SKM-1 treated with dmso at 0.1 percent for 144 hours (cell line): ENCODE measurements at regions not wholly inside any gene's neighbourhood (a gene's known extent, or its start where the extent isn't known, plus 50 kb on each side); places are given as distances from the start of the nearest gene placed in this dataset.
"Not testable (repeated sequence)": the region's sequence is repeated elsewhere in the genome, so short reads cannot be mapped to it uniquely, and the experiment has no call there.

Experiments used
- DNase-seq: peaks from one replicate; lab custom pipeline; 2025; ENCODE audit not compliant: unreplicated experiment; lab: John Stamatoyannopoulos, UW

- DNase-seq, result no peak
Observed at GRCh38 chr6:14513496-14514393, 396.2 kb downstream of the CD83 start.

- DNase-seq, result no peak
Observed at GRCh38 chr6:14516956-14517355, 399.4 kb downstream of the CD83 start.

- no peak for DNase-seq
Observed at GRCh38 chr6:14517516-14518105, 400.0 kb downstream of the CD83 start.

DNA sequence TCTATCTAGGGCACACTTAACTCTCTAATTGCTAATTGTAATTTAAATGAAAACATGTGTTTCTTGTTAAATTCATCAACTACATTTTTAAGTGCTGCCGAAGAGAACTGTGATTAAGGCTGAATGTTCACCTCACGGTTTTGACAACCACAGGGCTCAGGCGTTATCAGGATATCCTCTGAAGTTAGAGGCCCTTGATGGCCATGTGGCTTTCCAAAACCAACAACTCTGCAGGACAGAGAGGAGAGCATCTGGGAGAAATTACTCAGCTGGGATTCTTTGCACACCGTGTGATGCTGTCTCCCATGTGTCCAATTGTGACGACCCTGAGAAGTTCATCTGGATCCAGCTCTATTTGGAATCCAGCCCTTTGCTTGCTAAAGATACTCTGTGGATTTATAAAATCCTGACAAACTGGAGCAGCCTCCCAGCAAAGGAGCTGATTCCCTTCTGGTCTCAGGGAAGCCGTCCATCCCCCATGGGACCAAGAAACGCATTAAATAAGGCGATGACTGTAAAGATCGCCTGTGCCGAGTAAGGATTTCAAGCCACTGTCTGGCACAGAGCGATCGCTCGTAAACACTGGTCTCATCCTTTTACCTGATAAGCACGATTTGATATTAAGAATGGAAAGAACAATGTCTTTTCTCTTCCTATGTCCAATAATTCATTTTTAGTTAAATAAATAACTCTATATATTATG is 401.1 kb downstream of the CD83 start:
- DNase-seq, result no peak

- no peak for DNase-seq
Observed at GRCh38 chr6:14520029-14520428, 402.5 kb downstream of the CD83 start.

DNA sequence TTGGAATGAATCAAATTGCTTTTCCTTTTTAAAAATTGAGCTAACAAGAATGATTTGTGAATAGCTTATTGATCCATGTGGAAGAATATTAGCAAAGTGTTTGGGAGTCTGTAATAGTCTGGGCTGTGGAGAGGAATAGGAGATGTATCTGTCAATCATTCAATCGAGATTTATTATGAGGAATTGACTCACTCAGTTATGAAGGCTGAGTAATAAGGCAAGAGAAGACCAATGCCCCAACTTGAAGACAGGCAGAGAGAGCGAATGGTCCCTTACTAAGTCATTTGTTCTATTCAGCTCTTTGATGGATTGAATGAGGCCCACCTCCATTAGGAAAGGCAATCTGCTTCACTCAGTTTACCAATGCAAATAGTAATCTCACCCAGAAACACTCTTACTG is 403.0 kb downstream of the CD83 start:
- DNase-seq, result no peak

DNA sequence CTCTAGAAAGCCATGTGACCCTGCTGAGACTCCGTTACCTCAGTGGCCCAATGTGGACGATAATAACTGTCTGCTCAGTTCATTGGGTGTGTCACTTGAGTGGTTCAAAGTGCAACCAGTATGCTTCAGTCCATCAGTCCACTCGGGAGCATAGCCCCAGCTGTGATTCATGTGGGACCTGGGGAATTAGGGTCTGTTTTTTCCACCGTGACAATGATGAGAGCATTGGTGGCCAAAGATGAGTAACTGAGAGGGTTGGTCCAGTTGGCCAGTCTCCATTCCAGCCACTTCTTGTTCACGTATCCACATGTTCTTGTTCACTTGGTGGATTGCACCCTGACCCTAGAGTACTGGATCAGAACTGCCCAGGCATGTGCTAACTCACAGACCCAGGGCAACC is 403.6 kb downstream of the CD83 start:
- no peak for DNase-seq

- not testable (repeated sequence) for DNase-seq
Observed at GRCh38 chr6:14521861-14522260, 404.3 kb downstream of the CD83 start.

DNA sequence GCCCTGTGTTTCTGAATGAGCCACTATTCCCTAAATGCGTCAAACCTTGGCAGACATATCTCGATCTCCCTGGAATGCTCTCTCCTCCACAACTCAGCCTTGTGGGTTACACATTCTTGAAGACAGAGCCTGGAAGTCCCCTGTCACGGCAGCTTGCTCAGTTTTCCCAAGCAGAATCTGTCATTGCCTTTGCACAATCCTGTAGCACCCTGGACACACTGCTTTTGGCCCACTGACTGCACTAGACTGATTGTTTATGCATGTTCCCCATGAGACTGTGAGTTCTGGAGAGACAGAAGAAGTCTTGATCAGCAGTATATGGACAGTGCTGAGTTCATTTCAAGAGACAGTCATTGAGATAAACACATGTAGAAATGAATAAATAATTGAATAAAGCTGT is 406.7 kb downstream of the CD83 start:
- DNase-seq, result no peak

GRCh38 chr6:14530385-14530784 is 412.8 kb downstream of the CD83 start:
- no peak for DNase-seq

DNA sequence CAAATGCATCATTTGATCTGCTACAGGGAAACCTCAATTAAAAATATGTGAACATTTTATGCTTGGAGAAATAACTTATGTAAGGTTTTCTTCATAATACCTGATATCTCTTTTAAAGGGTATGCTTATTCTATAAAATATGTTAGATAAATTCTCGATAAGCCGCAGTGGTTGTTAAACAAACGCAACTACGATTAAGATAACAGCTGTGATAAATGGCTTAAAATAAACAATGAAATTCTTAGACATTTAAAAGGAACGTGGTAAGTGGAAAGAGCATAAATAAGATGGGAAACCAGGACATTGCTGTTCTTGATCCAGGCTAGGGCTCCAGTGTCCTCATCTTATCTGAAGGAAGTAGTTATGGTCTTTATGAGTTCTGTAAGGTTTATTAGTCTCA is 415.9 kb downstream of the CD83 start:
- no peak for DNase-seq

DNA sequence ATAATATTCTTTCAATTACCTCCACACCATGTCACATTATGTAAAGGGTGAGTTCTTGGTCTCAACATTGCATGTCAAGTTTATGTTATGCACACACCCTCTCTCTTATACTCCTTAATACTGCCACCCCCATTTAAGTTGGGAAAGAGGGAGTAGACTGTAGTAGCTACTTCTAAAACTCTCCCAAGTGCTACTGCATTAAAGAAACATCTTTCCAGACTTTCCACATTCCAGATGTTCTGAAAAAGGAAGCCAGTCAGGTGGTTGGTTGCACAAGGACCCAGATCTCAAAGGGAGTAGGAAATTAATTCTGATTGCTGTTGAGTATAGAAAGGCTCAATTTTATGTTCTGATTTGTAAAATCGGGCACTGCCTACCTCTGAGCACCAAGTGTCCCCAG is 419.5 kb downstream of the CD83 start:
- DNase-seq, result no peak

GRCh38 chr6:14540276-14540675 is 422.7 kb downstream of the CD83 start:
- DNase-seq, result no peak

GRCh38 chr6:14540810-14541540 is 423.4 kb downstream of the CD83 start:
- DNase-seq, result no peak

DNA sequence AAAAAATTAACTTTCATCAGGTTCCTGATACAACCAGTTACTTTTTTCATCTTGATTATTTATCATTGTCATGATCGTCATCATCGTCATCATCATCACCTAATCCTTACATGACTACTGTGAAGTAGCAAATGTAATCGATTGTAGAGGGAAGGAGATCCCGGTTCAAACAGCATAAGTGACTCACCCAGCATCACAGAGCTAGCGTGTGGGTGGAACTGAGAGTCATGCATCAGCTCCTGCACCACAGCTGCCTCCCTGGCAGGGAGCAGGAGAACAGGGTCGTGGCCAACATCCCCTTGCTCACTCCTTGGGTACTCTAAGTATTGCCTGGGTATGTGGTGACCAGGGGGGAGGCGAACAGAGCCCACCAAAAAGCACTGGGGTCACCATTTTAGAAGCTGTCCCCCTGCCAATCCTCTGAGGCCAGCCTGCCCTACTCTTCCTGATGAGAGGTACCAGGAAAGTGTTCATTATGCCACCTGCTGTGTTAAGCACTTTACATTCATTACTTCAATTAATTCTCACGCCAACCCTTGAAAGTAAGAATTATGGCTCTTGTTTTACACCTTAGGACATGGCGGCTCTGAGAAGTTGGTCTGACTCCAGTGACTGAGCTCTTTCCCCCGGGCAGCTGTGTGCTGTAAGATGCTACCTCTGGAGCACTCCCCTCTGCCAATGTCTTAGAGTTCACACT is 425.2 kb downstream of the CD83 start:
- no peak for DNase-seq

- DNase-seq, result no peak
Observed at GRCh38 chr6:14543971-14544585, 426.5 kb downstream of the CD83 start.

DNA sequence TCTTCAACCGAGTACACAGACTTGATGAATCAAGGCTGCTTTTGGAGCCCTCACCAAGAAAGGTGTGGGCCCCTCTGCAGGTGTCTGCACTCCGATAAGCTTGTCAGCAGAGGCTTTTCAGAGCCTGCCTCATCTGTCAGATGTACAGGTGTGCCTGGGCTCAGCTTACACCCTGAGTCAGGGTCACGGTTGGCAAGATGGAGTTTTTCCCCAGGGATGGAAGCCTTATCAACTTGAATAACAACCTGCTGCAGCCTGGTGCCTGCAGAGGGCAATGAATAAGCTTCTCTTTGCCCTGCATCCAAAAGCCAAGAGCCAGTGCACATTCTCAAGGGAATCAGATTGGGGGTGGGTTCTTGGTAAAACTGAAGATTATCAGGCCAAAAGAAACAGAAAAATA is 427.1 kb downstream of the CD83 start:
- no peak for DNase-seq

GRCh38 chr6:14545496-14545895 is 427.9 kb downstream of the CD83 start:
- DNase-seq, result no peak

DNA sequence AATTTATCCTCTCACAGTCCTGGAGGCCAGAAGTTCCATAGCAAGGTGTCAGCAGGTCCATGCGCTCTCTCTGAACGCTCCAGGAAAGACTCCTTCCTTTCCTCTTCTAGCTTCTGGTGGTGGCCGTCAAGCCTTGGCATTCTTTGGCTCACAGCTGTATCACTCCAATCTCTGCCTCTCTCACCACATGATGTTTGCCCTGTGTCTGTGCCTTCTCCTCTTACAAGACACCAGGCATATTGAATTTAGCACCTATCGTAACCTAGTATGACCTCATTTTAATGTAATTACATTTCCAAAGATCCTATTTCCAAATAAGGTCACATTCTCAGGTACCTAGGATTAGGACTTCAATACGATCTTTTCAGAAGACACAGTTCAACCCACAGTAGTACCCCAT is 428.5 kb downstream of the CD83 start:
- no peak for DNase-seq

- no peak for DNase-seq
Observed at GRCh38 chr6:14547284-14547998, 429.9 kb downstream of the CD83 start.
